Right renal pelvis (tissue), 4 donors: ENCODE measurements at regions not wholly inside any gene's neighbourhood (a gene's known extent, or its start where the extent isn't known, plus 50 kb on each side); places are given as distances from the start of the nearest gene placed in this dataset.
"Not testable (repeated sequence)": the region's sequence is repeated elsewhere in the genome, so short reads cannot be mapped to it uniquely, and the experiment has no call there.

Experiments
- DNase-seq, 4 donors: peaks; one replicate each; pipeline ENCODE4 v3.0.0-alpha.2; 2013; ENCODE audit warnings: low read depth in 4 of 4, low spot score in 3 of 4, missing footprints in 1 of 4

DNA sequence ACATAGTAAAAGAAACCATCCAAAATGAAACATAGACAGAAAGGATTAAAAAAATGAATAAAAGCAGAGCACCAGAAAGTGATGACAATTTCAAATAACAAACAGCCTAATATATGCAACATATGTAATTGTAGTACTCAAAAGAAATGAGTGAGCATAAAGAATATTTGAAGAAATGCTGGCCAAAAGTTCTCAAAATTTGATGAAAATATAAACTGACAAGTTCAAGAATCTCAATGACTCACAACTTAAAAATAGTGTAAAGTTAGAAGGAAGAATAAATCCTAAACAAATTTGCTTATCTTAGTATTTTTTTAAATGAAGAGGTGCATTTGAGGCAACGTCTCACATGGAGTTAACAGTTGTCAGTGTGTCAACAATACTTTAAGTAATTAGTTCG, 498.9 kb downstream of the SLC6A15 start:
- no peak for DNase-seq

DNA sequence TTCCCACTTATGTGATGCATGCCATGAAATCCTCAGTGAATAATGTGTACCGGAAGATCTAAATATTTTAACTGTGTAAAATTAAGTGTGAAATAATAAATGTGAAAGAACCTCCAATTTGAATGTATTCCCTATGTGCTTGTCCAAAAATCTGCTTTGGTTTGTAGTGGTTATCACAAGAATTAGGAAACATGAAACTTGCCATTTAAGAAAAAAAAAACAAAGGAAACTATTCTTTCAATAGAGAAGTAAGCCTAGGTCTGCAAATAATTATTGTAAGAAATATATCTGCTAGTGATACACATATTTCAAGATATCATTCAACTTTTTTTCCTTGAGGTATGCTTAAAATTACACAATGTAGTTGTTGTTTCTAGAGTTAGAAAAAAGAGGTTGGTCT, 500.4 kb downstream of the SLC6A15 start:
- no peak for DNase-seq

DNA sequence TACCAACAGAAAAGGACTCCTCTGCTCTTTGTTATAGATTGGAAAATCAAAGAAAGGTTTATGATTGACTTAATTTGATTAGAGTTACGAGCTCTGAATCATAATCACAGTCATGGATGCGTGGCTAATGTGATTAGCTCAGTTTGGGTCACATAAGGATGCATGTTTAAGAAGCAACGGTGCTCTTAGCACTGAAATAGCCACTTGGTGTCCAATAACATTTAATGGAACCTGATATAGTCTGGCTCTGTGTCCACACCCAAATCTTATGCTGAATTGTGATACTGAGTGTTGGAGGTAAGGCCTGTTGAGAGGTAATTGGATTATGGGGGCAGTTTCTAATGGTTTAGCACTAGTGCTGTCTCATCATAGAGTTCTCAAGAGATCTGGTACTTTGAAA, 501.6 kb downstream of the SLC6A15 start:
- no peak for DNase-seq

DNA sequence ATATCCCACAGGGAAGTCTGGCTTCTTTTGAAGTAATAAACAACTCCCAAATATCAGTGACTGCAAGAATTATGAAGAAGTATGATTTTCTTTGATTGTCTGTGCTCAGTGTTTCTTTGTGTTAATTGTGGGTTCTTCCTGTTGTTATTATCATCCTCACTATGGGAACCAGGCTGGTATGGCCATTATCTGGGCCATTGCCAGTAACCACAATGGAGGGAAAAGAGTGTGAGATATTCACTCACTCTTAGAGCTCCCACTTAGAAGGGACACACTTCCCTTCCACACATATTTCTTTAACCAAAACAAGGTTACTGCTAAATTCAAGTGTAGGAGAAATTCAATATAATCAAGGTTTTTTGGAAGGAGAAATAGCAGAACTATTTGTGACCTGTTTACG, 503.7 kb downstream of the SLC6A15 start:
- no peak for DNase-seq

DNA sequence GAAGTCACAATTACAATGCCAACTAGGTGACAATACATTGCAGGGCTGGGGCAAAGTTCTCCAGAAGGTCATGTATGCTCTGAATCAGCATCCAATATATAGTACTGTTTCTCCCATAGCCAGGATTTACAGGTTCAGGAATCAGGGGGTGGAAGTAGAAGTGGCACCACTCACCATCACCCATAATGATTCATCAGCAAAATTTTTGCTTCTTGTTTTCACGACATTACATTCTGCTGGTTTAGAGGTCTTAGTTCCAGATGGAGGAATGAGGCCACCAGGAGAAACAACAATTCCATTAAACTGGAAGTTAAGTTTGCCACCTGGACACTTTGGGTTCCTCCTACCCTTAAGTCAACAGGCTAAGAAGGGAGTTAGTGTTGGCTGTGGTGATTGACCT, 505.9 kb downstream of the SLC6A15 start:
- not testable (repeated sequence) for DNase-seq

DNA sequence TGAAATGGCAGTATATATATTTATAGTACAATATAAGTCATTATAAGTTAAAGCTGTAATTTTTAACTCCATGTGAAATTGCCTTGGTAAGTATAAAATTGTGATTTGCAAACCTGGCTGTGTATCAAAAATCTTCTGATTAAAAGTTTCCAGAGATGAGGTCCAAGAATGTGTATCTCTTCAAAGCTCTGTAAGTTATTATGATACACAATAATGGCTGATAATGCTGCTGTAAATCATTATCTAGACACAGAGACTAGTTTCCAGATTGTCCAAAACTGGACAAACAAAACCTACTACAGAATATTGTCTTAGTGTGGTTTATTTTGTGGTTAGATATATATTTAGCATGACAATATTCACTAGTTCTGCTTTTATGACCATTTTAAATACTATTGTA, 514.8 kb downstream of the SLC6A15 start:
- DNase-seq: peak in 2 of 4 donors; percentile 3 to 37

DNA sequence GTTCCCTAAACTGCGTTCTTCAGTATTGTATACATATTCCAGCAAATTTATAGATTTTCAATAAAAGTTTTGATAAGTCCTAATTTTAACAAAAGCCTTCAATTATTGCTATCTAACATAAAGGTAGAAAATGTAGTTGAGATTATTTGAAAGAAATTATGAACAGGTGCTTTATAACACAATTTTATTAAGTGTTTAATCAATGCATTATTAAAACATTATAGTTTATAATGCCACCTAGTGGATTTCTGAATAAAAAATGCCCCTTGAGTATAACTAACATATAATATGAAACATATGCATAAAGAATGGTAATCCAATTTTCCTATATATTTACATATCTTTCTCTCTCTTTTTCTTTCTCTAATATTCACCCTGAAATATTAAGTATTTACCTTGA, 515.3 kb downstream of the SLC6A15 start:
- no peak for DNase-seq

DNA sequence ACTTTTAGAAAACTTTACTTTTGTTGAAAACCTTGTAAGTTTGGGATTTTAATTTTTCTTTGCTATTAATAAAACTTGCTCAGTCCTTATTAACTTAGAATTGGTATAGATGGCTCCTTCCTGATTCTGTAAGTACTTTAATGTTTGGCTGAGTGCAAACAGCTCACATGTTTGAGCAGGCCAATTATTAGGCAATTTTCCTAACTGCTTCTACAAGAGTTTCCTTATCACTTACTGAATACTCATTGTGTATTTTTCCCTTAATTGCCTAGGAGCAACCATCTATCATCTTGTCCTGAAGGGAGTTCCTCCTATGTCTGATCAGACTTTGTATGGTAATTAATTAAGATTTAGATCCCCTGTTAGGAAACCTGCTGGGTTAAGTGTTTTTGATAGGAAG, 521.4 kb downstream of the SLC6A15 start:
- DNase-seq: not testable (repeated sequence)

DNA sequence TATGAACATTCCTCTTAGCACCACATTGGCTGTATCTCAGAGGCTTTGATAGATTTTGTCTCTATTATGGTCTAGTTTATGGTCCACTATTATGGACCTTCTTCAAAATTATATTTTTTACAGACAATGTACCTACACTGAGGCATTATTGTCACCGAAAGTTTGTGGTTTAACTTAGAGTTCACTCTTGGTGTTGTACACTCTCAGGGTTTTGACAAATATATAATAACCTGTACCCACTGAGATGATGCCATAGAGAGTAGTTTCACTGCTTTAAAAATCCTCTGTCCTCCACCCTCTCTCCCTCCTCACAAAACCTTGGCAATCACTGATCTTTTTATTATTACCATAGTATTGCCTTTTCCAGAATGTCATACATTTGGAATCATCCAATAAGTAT, 528.2 kb downstream of the SLC6A15 start:
- DNase-seq: no peak

DNA sequence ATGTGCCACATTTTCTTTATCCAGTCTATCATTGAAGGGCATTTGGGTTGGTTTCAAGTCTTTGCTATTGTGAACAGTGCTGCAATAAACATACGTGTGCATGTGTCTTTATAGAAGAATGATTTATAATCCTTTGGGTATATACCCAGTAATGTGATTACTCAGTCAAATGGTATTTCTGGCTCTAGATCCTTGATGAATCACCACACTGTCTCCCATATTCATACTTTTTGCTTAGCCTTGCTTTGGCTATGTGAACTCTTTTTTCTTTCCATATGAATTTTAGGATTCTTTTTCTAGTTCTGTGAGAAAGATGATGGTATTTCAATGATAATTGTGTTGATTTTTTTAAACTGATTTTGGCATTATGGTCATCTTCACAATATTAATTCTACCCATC, 530.1 kb downstream of the SLC6A15 start:
- DNase-seq: not testable (repeated sequence)

DNA sequence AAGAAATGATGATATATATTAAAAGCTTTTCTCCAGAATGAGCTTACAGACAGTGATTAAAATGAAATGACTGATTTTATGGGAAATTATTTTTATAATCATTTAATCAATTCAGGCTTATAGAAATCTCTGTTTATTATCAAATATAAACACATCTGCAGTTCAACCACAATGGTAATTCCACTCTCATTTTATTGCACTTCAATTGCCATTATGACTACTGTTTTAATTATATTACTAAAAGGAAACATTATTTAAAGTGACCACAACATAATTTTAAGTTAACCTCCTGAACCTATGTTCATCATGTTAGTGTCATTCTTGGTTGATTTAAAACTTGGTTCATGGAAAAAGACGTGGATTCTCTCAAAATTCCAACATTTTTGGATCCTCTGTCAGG, 536.3 kb downstream of the SLC6A15 start:
- no peak for DNase-seq

DNA sequence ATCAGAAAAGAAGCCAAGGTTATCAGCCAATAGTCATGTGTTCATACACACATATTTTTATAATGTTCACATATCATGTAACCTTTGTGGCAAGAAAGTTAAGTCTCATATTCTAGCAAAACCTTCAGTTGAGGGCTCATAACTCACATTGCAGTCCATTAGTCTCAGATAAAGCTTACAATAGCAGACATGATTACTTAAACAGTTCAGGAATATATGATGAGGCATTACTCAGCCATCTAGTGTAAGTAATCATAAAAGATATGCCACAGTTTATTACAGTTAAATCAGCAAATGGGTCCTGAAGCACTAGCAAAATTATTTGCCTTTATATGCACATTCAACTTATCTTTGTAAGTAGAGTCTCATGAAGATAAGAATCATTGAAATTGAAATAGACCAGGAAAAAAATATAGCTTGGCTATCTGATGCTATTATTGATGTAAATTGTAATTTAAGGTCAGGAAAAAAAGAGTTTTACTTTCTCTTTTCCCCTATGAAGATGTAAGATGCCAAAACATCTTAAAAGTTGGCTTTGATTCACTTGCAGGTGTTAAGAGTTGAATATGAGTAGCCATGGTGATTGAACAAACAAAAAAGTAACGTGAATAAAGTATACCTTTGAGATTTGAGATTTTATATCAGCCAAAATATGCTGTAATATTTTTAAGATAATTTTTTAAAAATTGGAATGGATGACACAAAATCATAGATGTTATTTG, 537.0 kb downstream of the SLC6A15 start:
- no peak for DNase-seq

DNA sequence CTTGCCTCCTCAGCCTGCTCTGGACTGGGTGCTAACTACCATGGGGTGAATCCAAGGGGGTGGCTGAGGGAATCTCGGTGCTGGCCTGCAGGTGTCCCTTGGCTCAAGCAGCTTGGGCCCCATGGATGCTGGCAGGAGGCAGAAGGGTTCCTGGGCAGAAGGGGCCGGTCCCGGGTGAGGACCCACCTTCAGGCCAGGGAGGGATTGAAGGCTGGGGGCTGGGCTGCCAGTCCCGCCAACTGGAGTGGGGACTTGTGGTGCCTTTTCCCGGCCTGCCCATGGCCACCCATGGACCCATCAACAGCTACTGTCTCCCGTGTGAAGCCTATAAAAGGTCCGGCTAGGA, 550.1 kb downstream of the SLC6A15 start:
- no peak for DNase-seq

DNA sequence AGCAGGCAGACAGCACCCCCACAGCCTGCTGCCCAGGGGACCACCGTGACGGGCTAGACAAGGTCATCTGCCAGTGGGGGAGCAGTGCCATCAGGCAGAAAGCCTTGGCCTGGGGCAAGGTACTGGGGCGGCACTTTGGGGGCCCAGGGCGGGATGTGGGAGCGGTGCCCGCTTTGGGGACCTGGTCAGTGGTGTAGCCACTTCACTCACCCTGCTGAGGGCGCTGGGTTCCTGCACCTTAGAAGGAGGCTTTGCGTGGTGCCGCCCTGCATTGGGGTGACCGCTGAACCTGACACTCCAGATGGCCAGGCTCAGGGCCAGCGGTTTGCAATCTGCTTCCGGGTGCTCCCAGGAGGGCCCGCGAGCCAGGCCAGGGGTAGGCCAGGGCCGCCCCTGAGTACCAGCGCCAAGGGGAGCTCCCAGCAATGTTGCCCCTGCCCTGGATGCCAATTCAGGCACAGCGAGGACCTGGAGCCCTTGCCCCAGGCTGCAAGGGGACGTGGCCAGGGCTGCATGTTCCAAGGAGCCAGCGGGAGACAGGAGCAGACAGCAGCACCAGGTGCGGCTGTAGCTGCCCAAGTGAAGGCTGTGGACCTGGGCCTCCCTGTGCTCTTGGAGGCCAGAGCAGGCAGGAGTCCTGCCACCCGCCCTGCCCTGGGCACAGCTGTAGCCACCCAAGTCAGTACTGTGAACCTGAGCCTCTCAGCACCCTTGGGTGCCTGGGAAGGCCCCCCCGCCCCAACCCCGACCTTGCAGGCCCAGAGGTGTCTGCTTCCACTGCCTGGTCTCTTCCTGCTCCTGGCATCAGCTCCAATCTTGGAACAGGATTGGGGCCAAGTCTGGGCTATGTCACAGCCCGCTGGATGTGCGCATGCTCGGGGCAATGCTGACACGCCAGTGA, 550.7 kb downstream of the SLC6A15 start:
- DNase-seq: no peak

DNA sequence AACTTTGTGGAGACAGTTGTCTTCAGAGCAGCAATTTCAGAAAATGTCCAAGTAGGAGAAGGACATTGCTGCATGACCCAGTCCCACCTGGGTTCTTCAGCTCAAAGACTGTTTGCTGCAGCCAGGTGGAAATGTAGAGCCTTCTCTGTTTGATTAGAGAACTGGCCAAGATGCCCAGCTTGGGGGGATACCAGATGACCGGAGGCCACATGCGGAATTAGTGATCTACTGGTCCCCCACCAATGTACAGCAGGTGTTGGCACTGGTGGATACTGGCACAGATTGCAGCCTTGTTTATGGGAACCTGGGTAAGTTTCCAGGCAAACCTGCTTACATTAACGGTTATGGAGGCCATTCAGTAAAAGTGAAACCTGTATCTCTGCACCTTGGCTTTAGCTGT, 555.3 kb downstream of the SLC6A15 start:
- DNase-seq: no peak

DNA sequence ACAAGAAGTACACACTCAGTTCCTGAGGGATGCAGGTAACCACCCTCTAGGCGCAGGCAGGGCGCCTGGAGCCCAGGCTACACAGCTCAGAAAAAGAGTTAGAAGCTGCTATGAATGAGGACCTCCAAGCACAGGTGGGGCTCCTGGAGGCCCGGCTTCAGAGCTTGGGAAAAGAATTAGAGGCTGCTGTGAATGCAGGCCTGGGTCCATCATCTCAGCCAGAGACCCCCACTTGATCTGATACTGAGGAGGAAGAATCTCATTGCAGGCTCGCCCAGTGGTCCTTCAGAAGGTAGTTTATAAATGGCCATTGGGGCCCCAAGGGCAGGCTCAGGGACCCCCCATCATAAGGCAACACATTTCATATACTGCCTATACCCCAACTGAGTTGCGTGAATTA, 556.4 kb downstream of the SLC6A15 start:
- no peak for DNase-seq

DNA sequence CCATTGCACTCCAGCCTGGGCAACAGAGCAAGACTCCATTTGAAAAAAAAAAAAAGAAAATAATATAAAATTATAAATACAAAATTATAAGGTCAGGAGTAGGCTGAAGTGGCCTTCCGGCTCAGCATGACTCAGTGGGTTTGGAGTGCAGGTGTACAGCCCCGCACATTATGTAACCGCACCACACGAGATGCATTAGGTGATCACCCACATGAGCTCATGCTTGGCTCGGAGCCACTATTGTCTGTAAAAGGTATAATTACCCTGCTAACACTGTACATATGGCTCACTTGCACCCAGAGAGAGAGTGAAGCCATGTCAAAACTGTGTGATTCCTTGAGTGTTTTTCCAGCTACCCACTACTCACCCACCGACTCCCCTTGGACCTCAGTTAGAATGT, 557.0 kb downstream of the SLC6A15 start:
- DNase-seq: no peak

DNA sequence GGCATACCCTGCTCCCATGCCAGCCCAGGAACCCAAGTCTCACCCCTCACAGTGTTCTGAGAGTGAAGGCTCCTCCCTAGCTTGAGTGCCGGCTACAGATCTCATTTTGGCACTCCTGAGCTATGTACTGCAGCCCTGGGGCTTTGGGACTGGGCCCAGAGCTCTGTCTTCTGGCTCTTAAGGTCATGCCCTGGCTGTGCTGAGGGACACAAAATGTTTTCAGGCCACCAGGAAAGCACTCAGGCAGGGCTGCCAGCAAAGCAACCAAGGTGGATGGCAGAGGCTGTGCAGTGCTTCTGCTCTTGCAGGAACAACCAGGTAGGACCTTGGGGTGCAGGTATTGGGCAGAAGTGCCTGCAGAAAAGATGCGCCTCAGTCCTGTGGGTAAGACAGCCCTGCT, 564.0 kb downstream of the SLC6A15 start:
- no peak for DNase-seq

DNA sequence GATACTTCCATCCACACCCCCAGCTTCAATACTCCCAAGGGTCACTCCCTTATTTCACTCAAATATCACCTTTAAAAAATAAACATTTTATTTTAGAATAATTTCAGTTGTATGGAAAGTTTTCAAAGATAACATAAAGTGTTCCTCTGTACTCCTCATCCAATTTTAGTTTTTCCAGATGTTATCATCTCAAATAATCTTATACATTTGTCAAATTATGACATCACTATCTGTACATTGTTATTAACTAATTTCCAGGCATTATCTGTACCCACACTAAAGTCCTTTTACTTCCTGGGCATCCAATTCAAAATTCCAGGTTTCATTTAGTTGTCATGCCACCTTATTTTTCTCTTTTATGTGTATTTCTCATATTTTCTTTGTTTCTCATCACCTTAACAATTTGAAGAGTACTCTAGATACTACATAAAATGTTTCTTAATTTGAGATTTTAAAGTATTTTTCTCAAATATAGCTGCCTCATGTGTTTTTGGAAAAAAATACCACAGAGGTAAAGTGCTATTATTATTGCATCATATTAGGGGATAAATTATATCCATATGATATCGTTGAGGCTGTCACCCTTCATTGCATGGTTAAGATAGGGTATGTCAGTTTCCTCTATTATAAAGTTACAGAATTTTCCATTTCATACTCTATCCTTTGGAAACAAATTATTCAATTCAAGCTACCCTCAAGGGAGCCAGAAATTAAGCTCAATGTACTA, 571.0 kb downstream of the SLC6A15 start:
- no peak for DNase-seq

DNA sequence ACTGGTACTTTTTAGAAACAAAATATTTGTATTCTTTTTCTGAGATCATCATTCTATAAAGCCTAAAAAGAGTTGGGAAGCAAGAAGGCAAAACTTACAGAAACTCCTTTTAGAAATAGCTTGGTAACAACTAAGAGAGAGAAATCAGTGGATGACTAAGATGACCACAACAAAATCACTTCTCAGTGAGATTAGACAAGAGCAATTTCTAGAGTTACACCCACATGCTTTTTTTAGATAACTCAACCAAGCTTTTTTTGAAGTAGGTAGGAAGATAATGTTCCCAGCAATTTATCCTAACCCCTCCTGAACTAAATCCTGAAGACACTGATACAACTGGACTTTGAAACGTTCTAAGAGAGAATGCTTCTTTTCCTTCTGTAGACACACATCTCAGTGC, 576.4 kb downstream of the SLC6A15 start:
- DNase-seq: no peak

DNA sequence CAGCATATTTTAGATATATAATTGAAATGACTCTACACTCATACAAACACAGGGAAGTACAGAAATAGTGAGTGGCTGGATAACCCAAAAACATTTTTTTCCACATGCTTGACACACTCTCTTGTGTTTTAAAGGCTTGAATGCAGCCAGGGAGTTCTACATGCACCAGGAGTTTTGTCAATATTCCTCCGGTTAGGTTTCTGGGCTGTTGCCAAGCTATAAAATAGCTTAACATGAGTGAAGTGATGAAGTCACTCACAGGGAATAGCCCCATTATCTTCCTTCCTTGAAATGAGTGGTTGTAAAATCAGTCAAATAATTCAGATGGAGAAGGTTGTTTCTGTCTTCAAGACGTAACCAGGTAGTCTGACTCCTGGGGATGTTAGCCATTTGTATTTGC, 582.7 kb downstream of the SLC6A15 start:
- peak; percentile 7 to 33 (median 18) for DNase-seq

DNA sequence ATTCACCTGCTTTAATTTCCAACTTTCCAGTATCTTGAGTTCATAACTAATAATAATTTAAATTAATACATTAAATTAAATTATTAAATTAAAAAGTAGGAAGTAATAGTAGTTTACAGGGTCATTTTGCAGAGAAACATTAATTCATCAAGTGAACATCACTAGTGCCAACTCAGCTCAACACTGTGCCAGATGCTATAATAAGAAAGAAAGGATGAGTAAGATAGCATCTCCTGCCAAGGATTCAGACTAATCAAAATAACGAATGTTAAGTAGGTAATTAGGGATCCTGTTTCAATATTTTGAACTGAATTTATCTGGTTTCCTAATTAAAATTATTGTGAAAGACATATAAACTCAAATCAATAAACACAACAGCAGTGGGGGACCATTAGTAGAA, 596.7 kb downstream of the SLC6A15 start:
- no peak for DNase-seq
